GM12874 (cell line): ENCODE measurements at regions not wholly inside any gene's neighbourhood (a gene's known extent, or its start where the extent isn't known, plus 50 kb on each side); places are given as distances from the start of the nearest gene placed in this dataset.

Experiments used
- CTCF ChIP-seq: IDR thresholded peaks from 2 replicates; pipeline ENCODE4 v1.5.1; 2011; ENCODE audit warnings: low read depth, mild to moderate bottlenecking, control low read depth, low read length, moderate library complexity; ENCODE audit not compliant: insufficient read depth

- TF ChIP-seq CTCF = no peak
These were observed 472.9 kb upstream of the RUNX1 start for GRCh38 chr21:35521852-35522505.

GRCh38 chr21:35521293-35521692 lies 472.2 kb upstream of the RUNX1 start:
- TF ChIP-seq CTCF = no peak

- no peak for TF ChIP-seq CTCF
These were observed 471.8 kb upstream of the RUNX1 start for GRCh38 chr21:35520856-35521255.

- TF ChIP-seq CTCF = no peak
These were observed 471.2 kb upstream of the RUNX1 start for GRCh38 chr21:35520302-35520701.

- TF ChIP-seq CTCF = no peak
These were observed 468.8 kb upstream of the RUNX1 start for GRCh38 chr21:35517865-35518264.

GRCh38 chr21:35512346-35512745 lies 463.2 kb upstream of the RUNX1 start:
- no peak for TF ChIP-seq CTCF

GRCh38 chr21:35511696-35512162 lies 462.6 kb upstream of the RUNX1 start:
- TF ChIP-seq CTCF = no peak
